Stimulated activated CD4-positive, alpha-beta T cell treated with anti-CD3 and anti-CD28 coated beads, Interleukin-1b, Interleukin-23, amount 100 ng/mL, for 24 hours (primary cell): ENCODE measurements at regions not wholly inside any gene's neighbourhood (a gene's known extent, or its start where the extent isn't known, plus 50 kb on each side); places are given as distances from the start of the nearest gene placed in this dataset.
"Not testable (repeated sequence)": the region's sequence is repeated elsewhere in the genome, so short reads cannot be mapped to it uniquely, and the experiment has no call there.

Experiments
- DNase-seq, 4 experiments: peaks; one replicate each; pipeline ENCODE4 v3.0.0-alpha.2; 2020; ENCODE audit warnings: low read depth in 4 of 4, low spot score in 1 of 4

GRCh38 chr1:5191470-5191869 is 537.1 kb downstream of the AJAP1 start:
- no peak for DNase-seq

- no peak for DNase-seq
These were observed 535.0 kb downstream of the AJAP1 start for GRCh38 chr1:5189384-5189783.

- no peak for DNase-seq
These were observed 511.4 kb downstream of the AJAP1 start for GRCh38 chr1:5165762-5166161.

- no peak for DNase-seq
These were observed 509.7 kb downstream of the AJAP1 start for GRCh38 chr1:5164158-5164557.

- no peak for DNase-seq
These were observed 507.0 kb downstream of the AJAP1 start for GRCh38 chr1:5161372-5161771.

- DNase-seq, result no peak
These were observed 502.8 kb downstream of the AJAP1 start for GRCh38 chr1:5157175-5157574.

GRCh38 chr1:5156416-5157120 is 502.2 kb downstream of the AJAP1 start:
- DNase-seq, result no peak

- DNase-seq, result no peak
These were observed 497.1 kb downstream of the AJAP1 start for GRCh38 chr1:5151511-5151910.

- DNase-seq, result no peak
These were observed 495.8 kb downstream of the AJAP1 start for GRCh38 chr1:5150191-5150590.

- no peak for DNase-seq
These were observed 493.4 kb downstream of the AJAP1 start for GRCh38 chr1:5147806-5148205.

- DNase-seq, result no peak
These were observed 488.0 kb downstream of the AJAP1 start for GRCh38 chr1:5142389-5142788.

GRCh38 chr1:5141750-5142149 is 487.3 kb downstream of the AJAP1 start:
- DNase-seq, result no peak

- no peak for DNase-seq
These were observed 486.6 kb downstream of the AJAP1 start for GRCh38 chr1:5140962-5141361.

GRCh38 chr1:5140136-5140535 is 485.7 kb downstream of the AJAP1 start:
- DNase-seq, result no peak

- no peak for DNase-seq
These were observed 475.4 kb downstream of the AJAP1 start for GRCh38 chr1:5129746-5130355.

GRCh38 chr1:5125208-5125607 is 470.8 kb downstream of the AJAP1 start:
- no peak for DNase-seq

GRCh38 chr1:5120559-5120958 is 466.1 kb downstream of the AJAP1 start:
- no peak for DNase-seq

GRCh38 chr1:5119366-5120234 is 465.2 kb downstream of the AJAP1 start:
- no peak for DNase-seq

- DNase-seq, result not testable (repeated sequence)
These were observed 464.4 kb downstream of the AJAP1 start for GRCh38 chr1:5118771-5119170.

GRCh38 chr1:5118292-5118691 is 463.9 kb downstream of the AJAP1 start:
- not testable (repeated sequence) for DNase-seq

GRCh38 chr1:5111581-5111980 is 457.2 kb downstream of the AJAP1 start:
- DNase-seq, result no peak

GRCh38 chr1:5110508-5110907 is 456.1 kb downstream of the AJAP1 start:
- DNase-seq, result no peak
